Transverse colon (tissue), 4 donors: ENCODE measurements at regions not wholly inside any gene's neighbourhood (a gene's known extent, or its start where the extent isn't known, plus 50 kb on each side); places are given as distances from the start of the nearest gene placed in this dataset.

Experiments used
- DNase-seq: peaks from one replicate; pipeline ENCODE4 v3.0.0-alpha.2; 2019
- H3K27ac ChIP-seq, 4 donors: fragments of 200-600 bp; sonication (generic); 2 replicates each; pipeline ENCODE4 v1.5.1; 2016 to 2018; ENCODE audit warnings: inconsistent platforms in 4 of 4
- H3K27me3 ChIP-seq: fragments of 200-600 bp; sonication (generic); 2 replicates; pipeline ENCODE4 v1.5.1; 2017; ENCODE audit warnings: inconsistent platforms
- H3K36me3 ChIP-seq, 4 donors: fragments of 200-600 bp; sonication (generic); 2 replicates each; pipeline ENCODE4 v1.5.1; 2017 to 2019; ENCODE audit warnings: inconsistent platforms in 4 of 4
- H3K4me1 ChIP-seq, 4 donors: fragments of 200-600 bp; sonication (generic); 2 replicates each; pipeline ENCODE4 v1.5.1; 2017 to 2020; ENCODE audit warnings: inconsistent platforms in 4 of 4
- H3K4me3 ChIP-seq, 4 donors: fragments of 200-600 bp; sonication (generic); 1 replicate in 1 of 4; 2 replicates in 3 of 4; pipeline versions ENCODE4 v1.5.1 to v1.6.1; 2017 to 2019; ENCODE audit warnings: inconsistent platforms in 4 of 4
- H3K9me3 ChIP-seq, 2 donors: fragments of 200-600 bp; sonication (generic); 2 replicates each; pipeline ENCODE4 v1.5.1; 2017 to 2019; ENCODE audit warnings: inconsistent platforms in 2 of 2
- EP300 ChIP-seq: sonication (generic); formaldehyde crosslinking; IDR thresholded peaks from one replicate; pipeline ENCODE4 v1.6.1; 2017; ENCODE audit warnings: antibody characterized with exemption, low read depth
- POLR2A ChIP-seq: fragments of 450-650 bp; IDR thresholded peaks from one replicate; pipeline ENCODE4 v1.6.1; 2016; ENCODE audit warnings: antibody characterized with exemption, mild to moderate bottlenecking, moderate library complexity
- POLR2AphosphoS5 ChIP-seq, 3 donors: sonication (generic); formaldehyde crosslinking; IDR thresholded peaks; one replicate each; pipeline ENCODE4 v1.6.1; 2016; ENCODE audit warnings: antibody characterized with exemption in 3 of 3
- WGBS, 2 donors: methylation state at CpG; one replicate each; pipeline ENCODE4 v1.1.5; 2018; ENCODE audit warnings: low coverage in 1 of 2; 5-methylcytosine and 5-hydroxymethylcytosine counted together
- in situ Hi-C, 4 donors: fragments of 200-750 bp; cut with MboI; loops; one replicate each; pipeline versions ENCODE4 v1.15.0 to v1.15.1; 2017; ENCODE audit warnings: low sequenced_read_pairs in 3 of 4, low pct_ligation_motif_present in 1 of 4, low pct_unique_long_range_greater_than_20kb in 1 of 4
- intact Hi-C: fragments of 100-400 bp; cut with DNase I; formaldehyde crosslinking; loops from one replicate; pipeline ENCODE4 v1.15.1; 2023; ENCODE audit warnings: low total_unique reads
- TF ChIP-seq, protein P1 (sequence below), 5 experiments: fragments of 200-600 bp in 3 of 5; fragments of 450-650 bp in 2 of 5; sonication (generic) in 3 of 5; IDR thresholded peaks; 1 replicate in 2 of 5; 2 replicates in 3 of 5; pipeline ENCODE4 v1.5.1; 2016 to 2017; ENCODE audit warnings: antibody characterized with exemption in 5 of 5, inconsistent platforms in 3 of 5, mild to moderate bottlenecking in 2 of 5, moderate library complexity in 1 of 5

DNA sequence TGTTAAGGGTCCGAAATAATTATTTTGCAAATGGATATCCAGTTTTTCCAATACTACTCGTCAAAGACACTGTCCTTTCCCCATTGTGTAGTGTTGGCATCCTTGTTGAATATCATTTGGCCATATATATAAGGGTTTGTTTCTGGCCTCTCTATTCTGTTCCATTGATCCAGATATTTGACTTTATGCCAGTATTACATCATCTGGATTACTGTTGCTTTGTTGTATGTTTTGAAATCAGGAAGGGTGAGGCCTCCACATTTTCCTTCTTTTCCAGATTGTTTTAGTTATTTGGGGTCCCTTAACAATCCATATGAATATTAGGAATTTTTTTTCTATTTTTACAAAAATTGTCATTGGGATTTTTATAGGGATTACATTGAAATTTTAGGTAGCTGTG lies 244.1 kb downstream of the GPD2 start:
- Histone ChIP-seq H3K4me3 (no peak overlapping the region), H3K27me3 (no peaks in the 10 kb centered on the region), H3K4me1 (no peaks in the 10 kb centered on the region), H3K9me3 (no peaks in the 10 kb centered on the region), H3K36me3 (no peaks in the 10 kb centered on the region), H3K27ac (no peak overlapping the region)
- intact Hi-C loops (no loop called here), in situ Hi-C loops (no loop called here)
- TF ChIP-seq POLR2AphosphoS5 (IDR thresholded peaks at IDR 0.05) (no peak), EP300 (no peak), POLR2A (no peak)
- TF ChIP-seq, protein P1, sequence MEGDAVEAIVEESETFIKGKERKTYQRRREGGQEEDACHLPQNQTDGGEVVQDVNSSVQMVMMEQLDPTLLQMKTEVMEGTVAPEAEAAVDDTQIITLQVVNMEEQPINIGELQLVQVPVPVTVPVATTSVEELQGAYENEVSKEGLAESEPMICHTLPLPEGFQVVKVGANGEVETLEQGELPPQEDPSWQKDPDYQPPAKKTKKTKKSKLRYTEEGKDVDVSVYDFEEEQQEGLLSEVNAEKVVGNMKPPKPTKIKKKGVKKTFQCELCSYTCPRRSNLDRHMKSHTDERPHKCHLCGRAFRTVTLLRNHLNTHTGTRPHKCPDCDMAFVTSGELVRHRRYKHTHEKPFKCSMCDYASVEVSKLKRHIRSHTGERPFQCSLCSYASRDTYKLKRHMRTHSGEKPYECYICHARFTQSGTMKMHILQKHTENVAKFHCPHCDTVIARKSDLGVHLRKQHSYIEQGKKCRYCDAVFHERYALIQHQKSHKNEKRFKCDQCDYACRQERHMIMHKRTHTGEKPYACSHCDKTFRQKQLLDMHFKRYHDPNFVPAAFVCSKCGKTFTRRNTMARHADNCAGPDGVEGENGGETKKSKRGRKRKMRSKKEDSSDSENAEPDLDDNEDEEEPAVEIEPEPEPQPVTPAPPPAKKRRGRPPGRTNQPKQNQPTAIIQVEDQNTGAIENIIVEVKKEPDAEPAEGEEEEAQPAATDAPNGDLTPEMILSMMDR (IDR thresholded peaks at IDR 0.05): no peak
- DNase-seq: no peak
- 84 to 100% methylated on average over 2 of the region's 2 CpGs for WGBS, 2 donors

DNA sequence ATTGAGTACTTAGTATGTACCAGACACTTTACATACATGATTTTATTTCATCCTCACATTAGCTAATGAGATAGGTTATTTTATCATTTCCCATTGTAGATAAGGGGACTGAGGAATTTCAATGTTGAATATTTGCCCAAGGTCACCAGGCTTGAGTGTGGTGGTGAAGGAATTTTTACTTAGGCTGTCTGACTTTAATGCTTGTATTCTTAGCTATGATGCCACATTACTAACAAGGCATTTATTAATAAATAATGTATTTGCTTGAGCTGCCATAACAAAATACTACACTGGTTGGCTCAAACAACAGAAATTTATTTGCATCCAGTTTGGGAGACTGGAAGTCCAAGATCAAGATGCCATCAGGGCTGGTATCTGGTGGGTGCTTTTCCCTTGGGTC lies 250.9 kb downstream of the GPD2 start:
- Histone ChIP-seq H3K36me3 (no peaks in the 10 kb centered on the region), H3K4me3 (no peak overlapping the region), H3K27ac (no peak overlapping the region), H3K4me1 (no peaks in the 10 kb centered on the region), H3K9me3 (no peaks in the 10 kb centered on the region), H3K27me3 (no peaks in the 10 kb centered on the region)
- no peak for DNase-seq
- intact Hi-C loops (no loop called here), in situ Hi-C loops (no loop called here)
- TF ChIP-seq, protein P1 (IDR thresholded peaks at IDR 0.05): no peak
- TF ChIP-seq EP300 (no peak), POLR2A (no peak), POLR2AphosphoS5 (IDR thresholded peaks at IDR 0.05) (no peak)

DNA sequence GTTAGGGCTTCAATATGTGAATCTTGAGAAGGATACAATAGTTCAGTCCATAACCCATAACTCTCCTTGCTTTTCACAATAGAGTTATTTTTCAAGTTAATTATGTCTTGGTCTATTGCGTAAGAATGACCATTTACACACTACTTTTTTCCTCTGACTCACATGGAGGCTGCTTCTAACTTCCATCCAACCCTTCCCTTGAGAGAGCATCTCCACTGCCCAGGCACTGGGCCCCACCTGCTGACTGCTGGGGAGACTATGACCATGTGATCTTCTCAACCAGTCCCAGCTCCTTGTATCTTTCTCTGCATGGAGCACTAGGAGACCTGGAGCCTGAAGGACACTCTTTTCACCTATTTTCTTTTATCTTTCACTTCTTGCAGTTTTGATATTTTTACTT lies 251.5 kb downstream of the GPD2 start:
- TF ChIP-seq POLR2AphosphoS5 (IDR thresholded peaks at IDR 0.05) (no peak), POLR2A (no peak), EP300 (no peak)
- TF ChIP-seq, protein P1 (IDR thresholded peaks at IDR 0.05): no peak
- no peaks in the 10 kb centered on the region for H3K4me1 ChIP-seq
- in situ Hi-C loops (no loop called here), intact Hi-C loops (no loop called here)
- no peak for DNase-seq
- H3K9me3 ChIP-seq: no peaks in the 10 kb centered on the region
- no peaks in the 10 kb centered on the region for H3K27me3 ChIP-seq
- no peak overlapping the region for H3K4me3 ChIP-seq
- no peak overlapping the region for H3K27ac ChIP-seq
- WGBS, 2 donors: 94 to 100% methylated on average over 1 of the region's 1 CpG
- no peaks in the 10 kb centered on the region for H3K36me3 ChIP-seq

DNA sequence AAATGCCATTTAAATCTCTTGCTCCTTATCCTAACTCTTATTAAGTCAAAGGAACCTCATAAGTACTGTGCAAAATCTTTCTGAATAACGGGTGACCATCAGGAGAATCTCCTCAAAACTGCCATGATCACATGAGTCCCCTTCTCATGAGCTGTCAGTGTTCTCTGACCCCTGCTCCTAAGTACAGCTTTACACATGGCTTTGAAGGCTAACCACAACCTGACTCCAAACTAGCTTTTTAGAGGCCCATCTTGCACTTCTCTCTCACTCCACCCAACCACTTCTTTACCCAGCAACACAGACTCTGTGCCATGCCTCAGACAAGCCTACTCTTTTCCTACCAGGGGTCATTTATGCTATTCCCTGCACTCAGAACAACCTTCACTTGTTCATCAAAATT lies 253.8 kb downstream of the GPD2 start:
- no peaks in the 10 kb centered on the region for H3K9me3 ChIP-seq
- intact Hi-C loops (no loop called here), in situ Hi-C loops (no loop called here)
- no peak for DNase-seq
- no peak overlapping the region for H3K27ac ChIP-seq
- no peaks in the 10 kb centered on the region for H3K4me1 ChIP-seq
- no peaks in the 10 kb centered on the region for H3K36me3 ChIP-seq
- H3K4me3 ChIP-seq: no peak overlapping the region
- WGBS, 2 donors: 60 to 79% methylated on average over 1 of the region's 1 CpG
- H3K27me3 ChIP-seq: no peaks in the 10 kb centered on the region
- TF ChIP-seq, protein P1 (IDR thresholded peaks at IDR 0.05): no peak
- no peak for TF ChIP-seq EP300
- no peak for TF ChIP-seq POLR2A
